ENCODE measurements at regions not wholly inside any gene's neighbourhood (a gene's known extent, or its start where the extent isn't known, plus 50 kb on each side); places are given as distances from the start of the nearest gene placed in this dataset.

DNA sequence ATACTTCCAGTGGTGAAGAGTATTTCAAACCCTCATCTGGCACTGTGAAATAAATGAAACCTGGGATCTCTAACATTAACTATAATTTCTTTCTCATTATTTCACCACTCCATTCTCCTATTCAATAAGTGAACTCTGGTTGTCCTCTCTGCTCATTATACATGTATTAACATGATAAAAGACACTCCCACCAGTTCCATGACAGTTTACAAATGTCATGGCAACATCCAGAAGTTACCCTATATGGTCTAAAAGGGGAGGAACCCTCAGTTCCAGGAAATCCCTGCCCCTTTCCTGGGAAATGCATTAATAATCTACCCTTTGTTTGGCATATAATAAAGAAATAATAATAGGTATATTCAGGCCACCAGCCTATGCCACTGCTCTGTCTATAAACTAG is 62.7 kb upstream of the BRINP3 start:
- intact Hi-C loops (cut with DNase I): no loop called here

DNA sequence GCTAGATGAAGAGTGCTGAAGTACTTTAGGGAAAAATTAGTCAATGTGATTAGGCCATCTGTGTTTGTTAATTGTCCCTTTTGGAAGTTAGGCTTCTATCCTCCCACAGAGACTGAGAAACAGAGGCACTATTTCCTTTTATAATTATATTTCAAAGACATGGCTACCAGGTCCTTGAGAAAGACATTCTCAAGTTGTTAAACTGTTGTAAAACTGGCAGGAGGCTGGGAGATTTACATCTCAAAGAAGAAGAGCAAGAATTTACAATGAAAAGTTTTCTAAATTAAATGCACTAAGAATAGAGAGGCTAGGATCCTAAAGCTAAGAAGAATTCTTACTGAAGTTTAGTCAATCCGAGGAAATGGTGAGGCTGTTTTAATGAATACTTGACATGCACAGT is 74.0 kb upstream of the BRINP3 start:
- intact Hi-C loops (cut with DNase I): no loop called here
- no peak for DNase-seq (ENCODE audit: low spot score)

More for the DNA sequence above, 62.7 kb upstream of the BRINP3 start:
- no peak for DNase-seq (ENCODE audit: low spot score)

DNA sequence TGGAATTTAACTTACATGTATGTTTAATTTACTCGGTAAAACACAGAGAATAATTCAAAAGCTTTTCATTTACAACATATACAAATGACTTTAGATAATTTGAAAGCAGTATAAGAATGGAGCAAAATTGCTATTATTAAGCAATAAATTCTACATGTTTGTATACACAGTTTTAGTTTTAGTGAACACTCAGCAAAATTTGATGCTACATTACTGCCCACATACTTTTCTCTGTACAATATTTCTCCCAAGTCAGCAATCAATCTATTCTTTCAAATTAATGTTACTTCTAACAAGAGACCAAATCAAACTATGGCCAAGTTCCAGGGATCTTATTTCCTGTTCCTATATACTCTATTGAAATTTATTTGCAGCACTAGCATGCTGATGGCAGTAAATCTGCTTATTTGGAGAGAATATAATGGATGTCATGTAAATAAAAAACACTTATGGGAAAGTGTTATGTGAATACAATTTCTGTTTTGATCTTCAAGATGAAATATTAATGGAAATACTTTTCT is 82.6 kb upstream of the BRINP3 start:
- DNase-seq (ENCODE audit: low spot score): no peak
- intact Hi-C loops (cut with DNase I): no loop called here

DNA sequence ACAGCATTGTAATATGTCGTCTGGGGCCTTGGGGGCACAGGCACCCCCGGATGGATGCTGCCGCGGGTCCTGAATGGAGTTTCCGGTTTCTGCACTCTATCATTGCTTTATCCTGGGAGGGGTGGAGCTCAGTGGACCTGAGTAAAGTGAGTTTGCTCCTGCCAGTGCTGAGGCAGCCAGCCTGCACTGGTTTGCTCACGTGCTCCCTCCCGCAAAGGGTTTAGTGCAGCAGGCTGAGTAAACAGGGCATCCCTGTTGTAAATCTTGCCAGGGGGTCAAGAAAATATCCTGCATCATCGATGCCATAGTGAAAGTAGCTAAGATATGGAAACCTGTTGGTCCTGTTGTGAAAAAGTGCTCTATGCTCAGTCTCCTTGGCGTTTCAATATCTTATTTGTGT is 85.6 kb upstream of the BRINP3 start:
- no peak for DNase-seq (ENCODE audit: low spot score)

GRCh38 chr1:190564117-190564516 is 86.5 kb upstream of the BRINP3 start:
- DNase-seq (ENCODE audit: low spot score): no peak
- intact Hi-C loops (cut with DNase I): no loop called here

More for the DNA sequence above, 85.6 kb upstream of the BRINP3 start:
- intact Hi-C loops (cut with DNase I): no loop called here

- no peak for DNase-seq (ENCODE audit: low spot score)
- intact Hi-C loops (cut with DNase I): no loop called here
Observed at GRCh38 chr1:190578017-190578416, 100.4 kb upstream of the BRINP3 start.

GRCh38 chr1:190578526-190578925 is 100.9 kb upstream of the BRINP3 start:
- intact Hi-C loops (cut with DNase I): no loop called here
- DNase-seq (ENCODE audit: low spot score): no peak

- no peak for DNase-seq (ENCODE audit: low spot score)
- intact Hi-C loops (cut with DNase I): no loop called here
Observed at GRCh38 chr1:190579552-190580193, 102.0 kb upstream of the BRINP3 start.

DNA sequence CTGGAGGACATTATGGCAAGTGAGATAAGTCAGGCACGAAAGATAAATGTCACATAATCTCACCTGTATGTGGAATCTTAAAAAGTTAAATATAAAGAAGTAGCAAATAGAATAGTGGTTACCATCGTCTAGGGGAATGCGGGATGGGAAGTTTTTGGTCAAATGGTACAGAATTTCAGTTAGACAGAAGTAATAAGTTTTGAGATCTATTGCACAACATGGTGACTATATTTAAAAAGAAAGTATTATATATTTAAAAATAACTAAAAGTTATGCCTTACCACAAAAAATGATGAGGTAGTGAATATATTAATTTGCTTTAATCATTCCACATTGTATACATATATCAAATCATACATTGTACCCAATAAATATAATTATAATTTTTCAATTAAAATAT is 106.2 kb upstream of the BRINP3 start:
- DNase-seq (ENCODE audit: low spot score): no peak
- intact Hi-C loops (cut with DNase I): no loop called here

DNA sequence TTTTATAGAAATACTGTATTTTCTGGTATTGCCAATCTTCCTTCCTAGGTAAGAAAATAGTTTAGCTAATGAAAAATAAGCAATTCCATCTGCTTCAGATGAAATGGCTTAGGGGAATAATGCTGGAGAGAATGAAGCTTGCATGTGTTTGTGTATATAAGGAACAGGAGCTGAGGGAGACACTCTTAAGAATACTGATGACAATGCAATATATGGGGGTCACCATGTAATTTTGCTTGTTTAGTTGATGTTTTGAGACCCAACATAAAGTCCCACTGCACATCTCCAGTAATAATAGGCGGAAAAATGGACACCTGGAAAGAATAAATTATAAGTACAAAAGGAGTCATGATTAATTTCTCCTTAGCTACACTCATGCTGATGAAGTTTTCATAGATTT is 110.8 kb upstream of the BRINP3 start:
- no peak for DNase-seq (ENCODE audit: low spot score)
- intact Hi-C loops (cut with DNase I): no loop called here

- intact Hi-C loops (cut with DNase I): no loop called here
- no peak for DNase-seq (ENCODE audit: low spot score)
Observed at GRCh38 chr1:190595438-190595837, 117.8 kb upstream of the BRINP3 start.

DNA sequence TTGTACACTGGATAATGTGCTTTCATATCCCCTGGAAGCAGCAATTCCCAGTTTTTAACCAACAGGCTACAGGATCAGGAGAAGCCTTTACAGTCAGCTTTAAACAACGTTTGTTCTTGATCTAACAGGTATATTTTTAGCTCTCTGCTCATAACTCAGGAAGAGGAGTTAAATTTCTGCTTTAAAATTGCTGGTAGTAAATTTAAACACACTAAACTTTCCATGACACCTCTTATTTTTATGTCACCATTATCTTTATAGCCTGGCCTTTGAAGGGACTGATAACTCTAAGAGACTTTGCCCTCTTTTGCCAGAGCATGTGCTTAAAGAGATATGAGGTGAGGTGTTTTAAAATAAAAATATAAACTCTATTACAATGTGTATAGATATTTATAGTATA is 119.6 kb upstream of the BRINP3 start:
- no peak for DNase-seq (ENCODE audit: low spot score)
- intact Hi-C loops (cut with DNase I): no loop called here

GRCh38 chr1:190599670-190600069 is 122.0 kb upstream of the BRINP3 start:
- no peak for DNase-seq (ENCODE audit: low spot score)
- intact Hi-C loops (cut with DNase I): no loop called here

GRCh38 chr1:190602325-190602724 is 124.7 kb upstream of the BRINP3 start:
- DNase-seq (ENCODE audit: low spot score): no peak
- intact Hi-C loops (cut with DNase I): no loop called here

DNA sequence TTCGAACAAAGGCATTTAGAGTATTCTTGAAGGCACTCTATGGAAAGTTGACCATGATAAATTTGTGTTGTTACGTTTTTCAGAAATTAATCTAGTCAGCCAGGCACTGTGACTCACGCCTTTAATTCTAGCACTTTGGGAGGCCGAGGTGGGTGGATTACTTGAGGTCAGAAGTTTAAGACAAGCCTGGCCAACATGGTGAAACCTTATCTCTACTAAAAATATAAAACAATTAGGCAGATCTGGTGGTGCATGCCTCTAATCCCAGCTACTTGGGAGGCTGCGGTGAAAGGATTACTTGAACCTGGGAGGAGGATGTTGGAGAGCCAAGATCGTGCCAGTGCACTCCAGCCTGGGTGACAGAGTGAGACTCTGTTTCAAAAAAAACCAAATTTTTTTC is 130.6 kb upstream of the BRINP3 start:
- no peak for DNase-seq (ENCODE audit: low spot score)
- intact Hi-C loops (cut with DNase I): no loop called here

- intact Hi-C loops (cut with DNase I): no loop called here
- DNase-seq (ENCODE audit: low spot score): no peak
Observed at GRCh38 chr1:190615818-190616217, 138.2 kb upstream of the BRINP3 start.

- no peak for DNase-seq (ENCODE audit: low spot score)
- intact Hi-C loops (cut with DNase I): no loop called here
Observed at GRCh38 chr1:190616235-190616634, 138.6 kb upstream of the BRINP3 start.

GRCh38 chr1:190619724-190620123 is 142.1 kb upstream of the BRINP3 start:
- intact Hi-C loops (cut with DNase I): loop anchor here in 1 of 2 donors (10.0 kb wide), 1 partner anchor 795 kb away; no protein-coding TSS in a partner anchor
- no peak for DNase-seq (ENCODE audit: low spot score)

GRCh38 chr1:190633488-190633887 is 155.8 kb upstream of the BRINP3 start:
- intact Hi-C loops (cut with DNase I): no loop called here
- no peak for DNase-seq (ENCODE audit: low spot score)

- intact Hi-C loops (cut with DNase I): no loop called here
- DNase-seq (ENCODE audit: low spot score): no peak
Observed at GRCh38 chr1:190634134-190634533, 156.5 kb upstream of the BRINP3 start.

GRCh38 chr1:190649553-190649952 is 171.9 kb upstream of the BRINP3 start:
- no peak for DNase-seq (ENCODE audit: low spot score)
- intact Hi-C loops (cut with DNase I): no loop called here

GRCh38 chr1:190658907-190659306 is 181.2 kb upstream of the BRINP3 start:
- intact Hi-C loops (cut with DNase I): loop anchor here in 1 of 2 donors (2.0 kb wide), 1 partner anchor 38 kb away; no protein-coding TSS in a partner anchor
- no peak for DNase-seq (ENCODE audit: low spot score)

Data from posterior vena cava (tissue), 2 donors.